ENCODE measurements at regions not wholly inside any gene's neighbourhood (a gene's known extent, or its start where the extent isn't known, plus 50 kb on each side); places are given as distances from the start of the nearest gene placed in this dataset.

- TF ChIP-seq CTCF (IDR thresholded peaks at IDR 0.05; ENCODE audit: borderline replicate concordance, extremely low read depth, low read length, poor library complexity, severe bottlenecking) (no peak), EZH2 (IDR thresholded peaks at IDR 0.05; ENCODE audit: borderline replicate concordance, low read depth, low read length, severe bottlenecking) (no peak)
- H3K36me3 ChIP-seq (ENCODE audit: insufficient read depth, low read length): no peaks in the 10 kb centered on the region
- H3K4me2 ChIP-seq (ENCODE audit: insufficient read depth, low read length): no peak overlapping the region
- H3K4me1 ChIP-seq (ENCODE audit: insufficient read depth, low read length): no peaks in the 10 kb centered on the region
- no peaks in the 10 kb centered on the region for H3K27me3 ChIP-seq (ENCODE audit: insufficient read depth, low read length, poor library complexity)
- no peaks in the 10 kb centered on the region for H3K9me3 ChIP-seq (ENCODE audit: insufficient read depth, low read length, severe bottlenecking)
- H3K9ac ChIP-seq (ENCODE audit: low read depth, low read length): no peak overlapping the region
- no peak for DNase-seq
- no peaks in the 10 kb centered on the region for H3K79me2 ChIP-seq (ENCODE audit: insufficient read depth, low read length)
- no peak overlapping the region for H3K27ac ChIP-seq (ENCODE audit: low read length)
- H2AFZ ChIP-seq (ENCODE audit: low read depth, low read length): no peak overlapping the region
- H3K4me3 ChIP-seq (ENCODE audit: low read depth in 1 of 2, low read length in 2 of 2): no peak overlapping the region
- no peak for ATAC-seq (ENCODE audit: insufficient read depth, low read depth)
- H4K20me1 ChIP-seq (ENCODE audit: insufficient read depth, low read length): no peaks in the 10 kb centered on the region
Measured at GRCh38 chr18:54736981-54737380, 91.3 kb upstream of the RAB27B start.

- H3K9ac ChIP-seq (ENCODE audit: low read depth, low read length): no peak overlapping the region
- H3K36me3 ChIP-seq (ENCODE audit: insufficient read depth, low read length): no peaks in the 10 kb centered on the region
- no peaks in the 10 kb centered on the region for H3K27me3 ChIP-seq (ENCODE audit: insufficient read depth, low read length, poor library complexity)
- no peaks in the 10 kb centered on the region for H3K9me3 ChIP-seq (ENCODE audit: insufficient read depth, low read length, severe bottlenecking)
- DNase-seq: no peak
- no peaks in the 10 kb centered on the region for H3K79me2 ChIP-seq (ENCODE audit: insufficient read depth, low read length)
- no peak overlapping the region for H3K4me2 ChIP-seq (ENCODE audit: insufficient read depth, low read length)
- no peak overlapping the region for H2AFZ ChIP-seq (ENCODE audit: low read depth, low read length)
- H4K20me1 ChIP-seq (ENCODE audit: insufficient read depth, low read length): no peaks in the 10 kb centered on the region
- H3K27ac ChIP-seq (ENCODE audit: low read length): no peak overlapping the region
- H3K4me3 ChIP-seq (ENCODE audit: low read depth in 1 of 2, low read length in 2 of 2): no peak overlapping the region
- no peak for TF ChIP-seq CTCF (IDR thresholded peaks at IDR 0.05; ENCODE audit: borderline replicate concordance, extremely low read depth, low read length, poor library complexity, severe bottlenecking)
- no peak for TF ChIP-seq EZH2 (IDR thresholded peaks at IDR 0.05; ENCODE audit: borderline replicate concordance, low read depth, low read length, severe bottlenecking)
- no peak for ATAC-seq (ENCODE audit: insufficient read depth, low read depth)
- H3K4me1 ChIP-seq (ENCODE audit: insufficient read depth, low read length): no peaks in the 10 kb centered on the region
Measured at GRCh38 chr18:54737986-54738385, 90.3 kb upstream of the RAB27B start.

- TF ChIP-seq CTCF (IDR thresholded peaks at IDR 0.05; ENCODE audit: borderline replicate concordance, extremely low read depth, low read length, poor library complexity, severe bottlenecking) (no peak), EZH2 (IDR thresholded peaks at IDR 0.05; ENCODE audit: borderline replicate concordance, low read depth, low read length, severe bottlenecking) (no peak)
- Histone ChIP-seq H4K20me1 (ENCODE audit: insufficient read depth, low read length) (no peaks in the 10 kb centered on the region), H2AFZ (ENCODE audit: low read depth, low read length) (no peak overlapping the region), H3K27me3 (ENCODE audit: insufficient read depth, low read length, poor library complexity) (no peaks in the 10 kb centered on the region), H3K4me2 (ENCODE audit: insufficient read depth, low read length) (no peak overlapping the region), H3K36me3 (ENCODE audit: insufficient read depth, low read length) (no peaks in the 10 kb centered on the region), H3K27ac (ENCODE audit: low read length) (no peak overlapping the region), H3K4me3 (ENCODE audit: low read depth in 1 of 2, low read length in 2 of 2) (no peak overlapping the region), H3K79me2 (ENCODE audit: insufficient read depth, low read length) (no peaks in the 10 kb centered on the region), H3K9ac (ENCODE audit: low read depth, low read length) (no peak overlapping the region), H3K4me1 (ENCODE audit: insufficient read depth, low read length) (no peaks in the 10 kb centered on the region), H3K9me3 (ENCODE audit: insufficient read depth, low read length, severe bottlenecking) (no peaks in the 10 kb centered on the region)
- no peak for DNase-seq
- ATAC-seq (ENCODE audit: insufficient read depth, low read depth): no peak
Measured at GRCh38 chr18:54739476-54739875, 88.8 kb upstream of the RAB27B start.

Measured in DND-41 (cell line).